ENCODE measurements at regions not wholly inside any gene's neighbourhood (a gene's known extent, or its start where the extent isn't known, plus 50 kb on each side); places are given as distances from the start of the nearest gene placed in this dataset.

GRCh38 chr16:7161891-7162290 is 170.8 kb upstream of the RBFOX1 start:
- no peak for TF ChIP-seq CTCF (IDR thresholded peaks at IDR 0.05; ENCODE audit: low read depth, low read length)
- no peak for TF ChIP-seq EZH2phosphoT487 (IDR thresholded peaks at IDR 0.05; ENCODE audit: low read depth)
